Endodermal cell (in vitro differentiated cells): ENCODE measurements at regions not wholly inside any gene's neighbourhood (a gene's known extent, or its start where the extent isn't known, plus 50 kb on each side); places are given as distances from the start of the nearest gene placed in this dataset.

Experiments
- DNase-seq: peaks from one replicate; pipeline ENCODE4 v3.0.0-alpha.2; 2017
- H3K27ac ChIP-seq: 2 replicates; pipeline ENCODE4 v1.5.1; 2013; ENCODE audit warnings: mild to moderate bottlenecking, low read depth, low read length, moderate library complexity
- H3K27me3 ChIP-seq: 2 replicates; pipeline ENCODE4 v1.6.1; 2013; ENCODE audit warnings: mild to moderate bottlenecking, low read length, moderate library complexity; ENCODE audit not compliant: insufficient read depth, control insufficient read depth, poor library complexity, severe bottlenecking
- H3K36me3 ChIP-seq: 2 replicates; pipeline ENCODE4 v1.7.0; 2013; ENCODE audit warnings: mild to moderate bottlenecking, low read length, moderate library complexity; ENCODE audit not compliant: control insufficient read depth, insufficient read depth
- H3K4me1 ChIP-seq: one replicate; pipeline ENCODE4 v1.7.0; 2013; ENCODE audit warnings: low read length; ENCODE audit not compliant: control insufficient read depth, insufficient read depth
- H3K4me3 ChIP-seq: 2 replicates; pipeline ENCODE4 v1.5.1; 2013; ENCODE audit warnings: mild to moderate bottlenecking, low read length, moderate library complexity
- H3K9ac ChIP-seq: 2 replicates; pipeline ENCODE4 v1.6.1; 2013; ENCODE audit warnings: mild to moderate bottlenecking, low read length, moderate library complexity; ENCODE audit not compliant: poor library complexity, severe bottlenecking; ENCODE audit errors: extremely low read depth
- H3K9me3 ChIP-seq: 2 replicates; pipeline ENCODE4 v1.6.1; 2013; ENCODE audit warnings: mild to moderate bottlenecking, low read length, moderate library complexity; ENCODE audit not compliant: control insufficient read depth
- H3K27ac Mint-ChIP-seq: 2 replicates; pipeline ENCODE4 v1.8.0; 2020; ENCODE audit warnings: mixed read lengths
- H3K27me3 Mint-ChIP-seq: 2 replicates; pipeline ENCODE4 v1.8.0; 2021; ENCODE audit warnings: mild to moderate bottlenecking, mixed read lengths; ENCODE audit not compliant: insufficient read depth
- H3K36me3 Mint-ChIP-seq: 2 replicates; pipeline ENCODE4 v1.8.0; 2020; ENCODE audit warnings: low read depth, mixed read lengths
- H3K4me1 Mint-ChIP-seq: 2 replicates; pipeline ENCODE4 v1.8.0; 2020; ENCODE audit warnings: mixed read lengths
- H3K4me3 Mint-ChIP-seq: 2 replicates; pipeline ENCODE4 v1.8.0; 2020; ENCODE audit warnings: mild to moderate bottlenecking, moderate library complexity, mixed read lengths
- H3K9me3 Mint-ChIP-seq: 2 replicates; pipeline ENCODE4 v1.8.0; 2020; ENCODE audit warnings: mild to moderate bottlenecking, mixed read lengths
- CTCF ChIP-seq: fragments of 200-600 bp; sonication (generic); conservative IDR thresholded peaks from 2 replicates; pipeline ENCODE4 v1.5.0; 2021; ENCODE audit warnings: antibody characterized with exemption, mild to moderate bottlenecking
- WGBS, 2 experiments: methylation state at CpG; one replicate each; pipeline versions ENCODE4 v1.1.5 to v1.1.7; 2013; ENCODE audit warnings: missing lambda C conversion rate in 2 of 2, mixed read lengths in 1 of 2; ENCODE audit not compliant: insufficient coverage in 1 of 2, insufficient read length in 1 of 2; 5-methylcytosine and 5-hydroxymethylcytosine counted together

DNA sequence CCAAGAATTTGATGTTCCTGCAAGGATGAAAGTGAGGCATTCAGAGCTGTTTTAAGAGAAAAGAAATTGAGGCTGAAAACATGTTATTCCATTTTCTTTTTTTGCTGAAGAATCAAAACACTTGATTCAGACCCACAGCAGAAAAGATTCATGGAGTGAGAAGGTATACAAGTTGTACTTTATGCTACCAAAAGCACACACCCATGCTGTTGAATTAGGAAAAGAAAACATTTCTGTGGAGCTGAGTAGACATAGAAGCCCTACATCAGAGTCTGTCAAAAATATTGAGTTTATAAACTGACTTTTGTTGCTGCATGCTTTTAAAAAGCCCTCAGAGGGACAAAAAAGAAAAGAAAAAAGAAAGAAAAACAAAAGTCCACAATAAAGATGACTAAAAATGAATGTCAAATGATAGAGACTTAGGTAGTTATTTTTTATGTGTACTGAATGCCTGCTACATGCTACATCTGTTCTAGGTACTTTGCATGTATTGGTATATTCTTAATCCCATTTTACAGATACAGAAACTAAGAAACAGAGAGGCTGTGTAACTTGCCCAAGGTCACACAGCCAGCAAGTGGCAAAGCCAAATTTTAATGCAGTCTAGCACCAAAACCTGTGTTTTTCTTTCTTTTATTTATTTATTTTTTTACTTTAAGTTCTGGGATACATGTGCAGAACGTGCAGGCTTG is 71.7 kb upstream of the PALS2 start:
- DNase-seq: no peak
- Mint-ChIP-seq H3K36me3 (no peaks in the 10 kb centered on the region), H3K9me3 (no peaks in the 10 kb centered on the region), H3K4me3 (no peak overlapping the region), H3K4me1 (peaks cover 22% of the 10 kb centered on the region), H3K27me3 (peaks cover 5% of the 10 kb centered on the region), H3K27ac (no peak overlapping the region)
- H3K9me3 ChIP-seq: no peaks in the 10 kb centered on the region
- H3K4me3 ChIP-seq: no peak overlapping the region
- no peaks in the 10 kb centered on the region for H3K27me3 ChIP-seq
- H3K36me3 ChIP-seq: no peaks in the 10 kb centered on the region
- no peak overlapping the region for H3K27ac ChIP-seq
- H3K4me1 ChIP-seq: no peaks in the 10 kb centered on the region
- no peak for TF ChIP-seq CTCF
- WGBS, 2 experiments: 80% methylated on average over 1 of the region's 1 CpG; no CpG with 5 or more reads in 1 of the 2 experiments
- H3K9ac ChIP-seq: no peak overlapping the region

- Histone ChIP-seq H3K4me1 (no peaks in the 10 kb centered on the region), H3K9ac (no peak overlapping the region), H3K36me3 (no peaks in the 10 kb centered on the region), H3K27me3 (no peaks in the 10 kb centered on the region), H3K27ac (no peak overlapping the region), H3K4me3 (no peak overlapping the region), H3K9me3 (no peaks in the 10 kb centered on the region)
- no peak for DNase-seq
- H3K27me3 Mint-ChIP-seq: peaks cover 5% of the 10 kb centered on the region
- H3K36me3 Mint-ChIP-seq: no peaks in the 10 kb centered on the region
- whole genome bisulfite sequencing, 2 experiments: 96% methylated on average over 3 of the region's 3 CpGs; no CpG with 5 or more reads in 1 of the 2 experiments
- H3K4me3 Mint-ChIP-seq: no peak overlapping the region
- H3K27ac Mint-ChIP-seq: no peak overlapping the region
- no peak for TF ChIP-seq CTCF
- no peaks in the 10 kb centered on the region for H3K9me3 Mint-ChIP-seq
- H3K4me1 Mint-ChIP-seq: peaks cover 22% of the 10 kb centered on the region
These were observed 71.1 kb upstream of the PALS2 start for GRCh38 chr7:24502135-24502488.

- no peak overlapping the region for H3K4me3 Mint-ChIP-seq
- peaks cover 5% of the 10 kb centered on the region for H3K27me3 Mint-ChIP-seq
- Histone ChIP-seq H3K27me3 (no peaks in the 10 kb centered on the region), H3K27ac (no peak overlapping the region), H3K4me1 (no peaks in the 10 kb centered on the region), H3K4me3 (no peak overlapping the region), H3K36me3 (no peaks in the 10 kb centered on the region), H3K9ac (no peak overlapping the region), H3K9me3 (no peaks in the 10 kb centered on the region)
- no peaks in the 10 kb centered on the region for H3K9me3 Mint-ChIP-seq
- no peak for TF ChIP-seq CTCF
- DNase-seq: no peak
- H3K27ac Mint-ChIP-seq: no peak overlapping the region
- 50 to 53% methylated on average over 1 to 2 of the region's 2 CpGs for WGBS, 2 experiments
- H3K36me3 Mint-ChIP-seq: no peaks in the 10 kb centered on the region
- peaks cover 28% of the 10 kb centered on the region for H3K4me1 Mint-ChIP-seq
These were observed 69.7 kb upstream of the PALS2 start for GRCh38 chr7:24503506-24503905.
